SK-N-SH (cell line): ENCODE measurements at regions not wholly inside any gene's neighbourhood (a gene's known extent, or its start where the extent isn't known, plus 50 kb on each side); places are given as distances from the start of the nearest gene placed in this dataset.

Experiments used
- CHD2 ChIP-seq: fragments of 150-350 bp; IDR thresholded peaks from 2 replicates; pipeline ENCODE4 v1.6.1; 2018; ENCODE audit warnings: low read length; ENCODE audit not compliant: partially characterized antibody
- CTCF ChIP-seq: fragments of 200-600 bp; sonication (generic); IDR thresholded peaks from 2 replicates; pipeline ENCODE4 v1.6.1; 2017; ENCODE audit warnings: antibody characterized with exemption, mild to moderate bottlenecking, moderate library complexity
- EP300 ChIP-seq, 2 experiments: IDR thresholded peaks; 2 replicates each; pipeline versions ENCODE4 v1.4.0 to v1.6.1; 2012; ENCODE audit warnings: borderline replicate concordance in 1 of 2, low read depth in 1 of 2, low read length in 1 of 2
- GABPA ChIP-seq: IDR thresholded peaks from 2 replicates; pipeline ENCODE4 v1.4.0; 2012; ENCODE audit warnings: low read depth, mild to moderate bottlenecking
- IRF3 ChIP-seq: fragments of 150-350 bp; IDR thresholded peaks from 2 replicates; pipeline ENCODE4 v1.6.1; 2016; ENCODE audit warnings: mild to moderate bottlenecking, low read depth, low read length
- JUND ChIP-seq: IDR thresholded peaks from 2 replicates; pipeline ENCODE4 v1.4.0; 2012
- MAX ChIP-seq: IDR thresholded peaks from 2 replicates; pipeline ENCODE4 v1.4.0; 2012; ENCODE audit warnings: low read depth
- MXI1 ChIP-seq: IDR thresholded peaks from 2 replicates; pipeline ENCODE4 v1.6.1; 2012; ENCODE audit warnings: mild to moderate bottlenecking, low read depth, low read length, improper control_type of control experiment
- POLR2AphosphoS5 ChIP-seq: IDR thresholded peaks from 2 replicates; pipeline ENCODE4 v1.6.1; 2012; ENCODE audit warnings: low read depth, low read length
- RAD21 ChIP-seq: IDR thresholded peaks from 2 replicates; pipeline ENCODE4 v1.6.1; 2012; ENCODE audit warnings: mild to moderate bottlenecking, low read length
- SMC3 ChIP-seq: IDR thresholded peaks from 2 replicates; pipeline ENCODE4 v1.6.1; 2012; ENCODE audit warnings: low read depth, low read length, improper control_type of control experiment
- TEAD4 ChIP-seq: IDR thresholded peaks from 2 replicates; pipeline ENCODE4 v1.4.0; 2012; ENCODE audit warnings: mild to moderate bottlenecking, borderline replicate concordance; ENCODE audit not compliant: insufficient read depth
- USF1 ChIP-seq: IDR thresholded peaks from 2 replicates; pipeline ENCODE4 v1.4.0; 2012; ENCODE audit warnings: low read depth, borderline replicate concordance
- YY1 ChIP-seq: IDR thresholded peaks from 2 replicates; pipeline ENCODE4 v1.4.0; 2012; ENCODE audit warnings: low read depth, mild to moderate bottlenecking

GRCh38 chr1:78367700-78368099, 123.1 kb upstream of the PTGFR start:
- TF ChIP-seq MAX (no peak), RAD21 (no peak), CTCF (no peak), SMC3 (no peak), GABPA (no peak), POLR2AphosphoS5 (no peak), JUND (no peak), MXI1 (no peak), YY1 (no peak), EP300 (IDR thresholded peaks at IDR 0.05; ENCODE audit: borderline replicate concordance in 1 of 2, low read depth in 1 of 2, low read length in 1 of 2) (no peak), IRF3 (no peak), USF1 (no peak), CHD2 (no peak), TEAD4 (no peak)
